ENCODE measurements at regions not wholly inside any gene's neighbourhood (a gene's known extent, or its start where the extent isn't known, plus 50 kb on each side); places are given as distances from the start of the nearest gene placed in this dataset.

DNA sequence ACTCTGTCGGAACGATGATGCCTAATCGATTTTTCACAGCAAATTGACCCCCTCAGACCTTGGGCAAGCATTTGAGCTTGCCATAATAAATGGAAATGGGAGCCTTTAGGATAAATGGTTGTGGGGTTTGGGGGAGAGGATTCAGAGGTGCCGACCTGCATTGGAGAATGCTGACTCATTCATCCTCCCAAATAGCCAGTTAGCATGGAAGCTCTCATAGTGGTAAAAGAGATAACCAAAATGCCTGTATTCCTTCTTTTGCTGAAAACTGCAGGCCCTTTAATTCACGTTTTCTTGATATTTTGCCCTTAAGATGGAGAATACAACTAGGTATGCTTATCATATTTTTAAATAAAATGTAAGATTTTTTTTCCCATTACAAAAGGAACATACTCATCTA is 392.6 kb upstream of the DEPDC1 start:
- no peak for TF ChIP-seq CTCF (IDR thresholded peaks at IDR 0.05; ENCODE audit: insufficient read depth, missing control alignments)
- FAIRE-seq = no peak

GRCh38 chr1:68890736-68891135 is 393.9 kb upstream of the DEPDC1 start:
- FAIRE-seq = no peak
- TF ChIP-seq CTCF (IDR thresholded peaks at IDR 0.05; ENCODE audit: insufficient read depth, missing control alignments) = no peak
- no peak for DNase-seq (ENCODE audit: insufficient read length, low spot score)

More for the DNA sequence above, 392.6 kb upstream of the DEPDC1 start:
- DNase-seq (ENCODE audit: insufficient read length, low spot score) = no peak

DNA sequence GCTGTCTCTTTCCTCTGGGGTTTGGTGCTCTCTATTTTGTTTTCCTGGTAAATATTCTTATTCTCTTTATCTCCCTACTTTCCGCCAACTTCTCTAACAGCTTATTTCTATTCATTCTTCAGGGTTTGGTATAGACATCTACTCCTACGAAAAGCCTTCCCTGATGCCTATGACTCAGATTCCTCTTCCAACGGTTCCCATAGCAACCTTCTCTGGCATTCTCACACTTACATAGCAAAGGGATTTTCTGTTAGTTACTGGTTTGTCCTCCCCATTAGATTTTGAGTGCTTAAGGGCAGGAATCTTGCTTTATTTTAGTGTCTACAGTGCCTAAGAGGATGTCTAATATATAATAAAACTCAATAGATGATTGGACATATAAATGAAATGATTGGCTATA is 407.6 kb upstream of the DEPDC1 start:
- FAIRE-seq (no peak), DNase-seq (ENCODE audit: insufficient read length, low spot score) (no peak)
- no peak for TF ChIP-seq CTCF (IDR thresholded peaks at IDR 0.05; ENCODE audit: insufficient read depth, missing control alignments)

- no peak for TF ChIP-seq CTCF (IDR thresholded peaks at IDR 0.05; ENCODE audit: insufficient read depth, missing control alignments)
- FAIRE-seq (no peak), DNase-seq (ENCODE audit: insufficient read length, low spot score) (no peak)
These were observed 409.5 kb upstream of the DEPDC1 start for GRCh38 chr1:68906431-68906830.

DNA sequence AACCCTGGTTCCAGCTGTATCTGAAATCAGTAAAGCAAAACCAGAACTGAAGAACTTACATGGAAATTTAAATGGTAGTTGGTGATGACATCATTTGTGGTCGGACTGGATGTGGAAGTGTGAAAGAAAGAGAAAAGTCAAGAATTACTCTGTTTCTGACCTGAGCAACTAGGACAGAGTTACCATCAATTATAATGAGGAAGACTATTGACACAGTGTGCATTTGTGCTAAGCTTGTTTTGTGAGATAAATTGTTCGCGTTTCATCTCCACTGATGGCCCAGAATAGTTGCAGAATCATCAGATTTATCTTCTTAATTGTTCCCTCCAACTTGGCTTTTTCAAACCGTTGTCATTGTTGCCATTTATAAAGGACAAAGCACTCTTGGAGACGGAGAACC is 410.6 kb upstream of the DEPDC1 start:
- FAIRE-seq (no peak), DNase-seq (ENCODE audit: insufficient read length, low spot score) (no peak)
- no peak for TF ChIP-seq CTCF (IDR thresholded peaks at IDR 0.05; ENCODE audit: insufficient read depth, missing control alignments)

DNA sequence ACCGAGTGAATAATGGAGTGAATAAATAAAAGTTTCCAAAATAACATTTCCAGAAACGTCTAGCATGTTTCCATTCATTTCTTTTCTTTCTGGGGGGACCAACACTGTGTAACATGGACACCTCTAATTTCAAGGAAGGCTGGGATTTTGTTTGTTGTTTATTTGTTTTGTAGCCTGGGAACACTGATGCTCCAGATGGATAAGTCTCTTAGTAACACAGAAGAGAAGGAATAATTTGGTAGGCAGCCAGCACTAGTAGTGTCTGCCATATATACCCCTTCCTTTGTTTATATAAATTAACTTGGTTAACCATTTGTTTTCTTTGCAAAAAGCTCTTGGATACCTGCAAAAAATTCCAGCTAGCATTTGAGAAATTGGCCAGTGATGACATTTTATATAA is 411.4 kb upstream of the DEPDC1 start:
- DNase-seq (ENCODE audit: insufficient read length, low spot score) (no peak), FAIRE-seq (no peak)
- no peak for TF ChIP-seq CTCF (IDR thresholded peaks at IDR 0.05; ENCODE audit: insufficient read depth, missing control alignments)

DNA sequence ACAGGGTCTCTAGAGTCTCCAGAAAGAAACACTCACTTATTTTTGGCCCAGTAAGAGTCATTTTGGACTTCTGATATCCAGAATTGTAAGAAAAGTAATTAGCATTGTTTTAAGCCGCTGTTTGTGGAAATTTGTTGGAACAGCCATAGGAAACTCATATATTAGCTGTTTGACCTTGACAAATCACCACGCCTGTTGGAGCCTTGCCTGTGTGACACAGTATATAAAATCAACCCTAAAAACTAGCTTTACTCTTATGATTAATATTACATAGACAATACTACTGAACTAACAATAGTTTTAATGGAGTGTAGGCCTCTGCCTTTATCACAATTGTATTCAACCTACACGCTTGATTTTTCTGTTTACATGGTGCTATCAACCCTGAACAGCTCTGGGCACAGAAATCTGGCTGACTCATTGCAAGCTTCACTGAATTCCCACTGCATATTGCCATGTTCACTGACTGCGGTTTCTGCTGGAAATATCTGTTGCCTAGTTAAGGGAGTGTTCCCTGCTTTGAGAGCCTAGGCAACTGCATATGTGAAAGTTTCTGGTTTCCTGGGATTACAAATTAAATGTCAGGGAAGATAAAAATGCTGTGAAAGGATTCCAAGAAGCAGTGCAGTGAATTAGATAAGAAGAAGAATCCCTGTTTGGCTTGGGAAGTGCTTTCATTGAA is 419.5 kb upstream of the DEPDC1 start:
- TF ChIP-seq CTCF (IDR thresholded peaks at IDR 0.05; ENCODE audit: insufficient read depth, missing control alignments) = no peak
- DNase-seq (ENCODE audit: insufficient read length, low spot score) (no peak), FAIRE-seq (no peak)

All from D721Med (cell line).